ENCODE measurements at regions not wholly inside any gene's neighbourhood (a gene's known extent, or its start where the extent isn't known, plus 50 kb on each side); places are given as distances from the start of the nearest gene placed in this dataset.

DNA sequence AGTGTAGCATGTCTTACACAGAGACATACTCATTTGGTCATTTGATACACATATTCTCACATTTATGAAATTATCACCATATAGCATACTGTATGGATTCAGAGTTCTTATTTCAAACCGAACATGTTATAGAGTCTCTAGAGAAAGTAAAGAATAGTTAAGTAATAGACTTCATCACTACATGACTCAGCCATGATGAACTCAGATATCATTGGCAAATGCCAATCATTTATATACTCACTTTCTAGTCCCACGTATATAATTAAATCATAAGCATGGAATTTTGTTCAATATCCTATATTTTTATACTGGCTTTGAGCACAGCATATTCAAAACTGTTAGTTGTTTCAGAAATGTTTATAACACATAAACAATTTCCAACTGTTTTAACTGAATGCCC is 749.9 kb downstream of the HACE1 start:
- no peak for TF ChIP-seq SUZ12 (IDR thresholded peaks at IDR 0.05)
- TF ChIP-seq CTBP1 (IDR thresholded peaks at IDR 0.05; ENCODE audit: borderline replicate concordance) = no peak
- no peak for TF ChIP-seq BHLHE40 (IDR thresholded peaks at IDR 0.05; ENCODE audit: borderline replicate concordance)
- TF ChIP-seq L3MBTL2 (conservative IDR thresholded peaks at IDR 0.05) = no peak
- no peak for TF ChIP-seq HDGF (IDR thresholded peaks at IDR 0.05; ENCODE audit: borderline replicate concordance)
- no peak for TF ChIP-seq TARDBP (IDR thresholded peaks at IDR 0.05)
- no peak for TF ChIP-seq ARNT (IDR thresholded peaks at IDR 0.05)
- TF ChIP-seq NFRKB (IDR thresholded peaks at IDR 0.05) = no peak
- TF ChIP-seq LEF1 (IDR thresholded peaks at IDR 0.05; ENCODE audit: borderline replicate concordance) = no peak
- no peak for TF ChIP-seq ZNF384 (IDR thresholded peaks at IDR 0.05)
- TF ChIP-seq, protein P1, sequence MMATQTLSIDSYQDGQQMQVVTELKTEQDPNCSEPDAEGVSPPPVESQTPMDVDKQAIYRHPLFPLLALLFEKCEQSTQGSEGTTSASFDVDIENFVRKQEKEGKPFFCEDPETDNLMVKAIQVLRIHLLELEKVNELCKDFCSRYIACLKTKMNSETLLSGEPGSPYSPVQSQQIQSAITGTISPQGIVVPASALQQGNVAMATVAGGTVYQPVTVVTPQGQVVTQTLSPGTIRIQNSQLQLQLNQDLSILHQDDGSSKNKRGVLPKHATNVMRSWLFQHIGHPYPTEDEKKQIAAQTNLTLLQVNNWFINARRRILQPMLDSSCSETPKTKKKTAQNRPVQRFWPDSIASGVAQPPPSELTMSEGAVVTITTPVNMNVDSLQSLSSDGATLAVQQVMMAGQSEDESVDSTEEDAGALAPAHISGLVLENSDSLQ (IDR thresholded peaks at IDR 0.05) = no peak
- TF ChIP-seq SP1 (IDR thresholded peaks at IDR 0.05) = no peak
- TF ChIP-seq FOXK2 (IDR thresholded peaks at IDR 0.05) = no peak
- TF ChIP-seq FOXM1 (IDR thresholded peaks at IDR 0.05; ENCODE audit: borderline replicate concordance) = no peak
- TF ChIP-seq FOXA1 (IDR thresholded peaks at IDR 0.05) = no peak
- TF ChIP-seq ELF4 (IDR thresholded peaks at IDR 0.05) = no peak
- no peak for DNase-seq (ENCODE audit: extremely low spot score)
- ChIA-PET POLR2A (no interaction called here), CTCF (no interaction called here)

- CTCF ChIA-PET = no interaction called here
- POLR2A ChIA-PET = no interaction called here
- no peak for TF ChIP-seq FOXK2 (IDR thresholded peaks at IDR 0.05)
- no peak for TF ChIP-seq L3MBTL2 (conservative IDR thresholded peaks at IDR 0.05)
- no peak for TF ChIP-seq LEF1 (IDR thresholded peaks at IDR 0.05; ENCODE audit: borderline replicate concordance)
- TF ChIP-seq BHLHE40 (IDR thresholded peaks at IDR 0.05; ENCODE audit: borderline replicate concordance) = no peak
- no peak for TF ChIP-seq NFRKB (IDR thresholded peaks at IDR 0.05)
- TF ChIP-seq SP1 (IDR thresholded peaks at IDR 0.05) = no peak
- no peak for TF ChIP-seq TARDBP (IDR thresholded peaks at IDR 0.05)
- TF ChIP-seq ARNT (IDR thresholded peaks at IDR 0.05) = no peak
- no peak for DNase-seq (ENCODE audit: extremely low spot score)
Observed at GRCh38 chr6:104108634-104109033, 751.1 kb downstream of the HACE1 start.

DNA sequence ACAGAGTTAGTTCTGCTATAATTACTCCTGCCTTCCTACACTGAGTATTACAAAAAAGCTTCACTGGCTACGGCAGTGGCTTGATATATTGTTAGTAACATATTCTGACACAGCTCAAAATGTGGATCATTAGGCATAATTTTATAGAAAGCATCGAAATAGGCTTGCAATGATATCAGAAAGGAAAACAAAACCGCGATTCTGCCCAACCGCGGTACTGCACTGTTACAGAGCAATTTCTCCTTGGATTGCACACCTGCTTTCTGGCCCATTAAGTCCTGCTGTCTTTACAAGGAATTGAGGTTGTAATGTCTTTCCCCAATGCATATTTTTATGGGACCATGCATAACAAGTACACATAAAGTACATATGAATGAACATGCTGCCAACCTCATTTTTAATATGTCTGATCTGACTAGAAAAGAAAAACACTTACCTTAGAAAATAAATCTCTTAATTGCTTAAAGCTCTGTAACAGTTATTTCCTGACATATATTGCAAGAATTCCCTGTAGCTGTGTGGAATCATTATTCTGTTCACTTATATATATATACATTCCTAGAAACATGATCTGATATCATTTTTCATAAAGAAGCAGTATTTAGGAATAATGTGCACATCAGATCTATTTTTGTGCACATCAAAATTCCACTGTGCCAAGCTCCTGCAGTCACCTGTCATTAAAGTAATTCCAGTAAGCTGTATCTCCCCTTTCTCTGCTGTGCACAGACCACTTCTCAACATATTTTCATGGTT is 763.9 kb downstream of the HACE1 start:
- CTCF ChIA-PET = interaction anchor here (0.8 kb wide), 1 partner anchor 16 kb away, joined by 6 read pairs; no protein-coding TSS in a partner anchor
- POLR2A ChIA-PET = no interaction called here
- TF ChIP-seq FOXA1 (IDR thresholded peaks at IDR 0.05) (no peak), ELF4 (IDR thresholded peaks at IDR 0.05) (no peak)
- DNase-seq (ENCODE audit: extremely low spot score) = peak; percentile 18

DNA sequence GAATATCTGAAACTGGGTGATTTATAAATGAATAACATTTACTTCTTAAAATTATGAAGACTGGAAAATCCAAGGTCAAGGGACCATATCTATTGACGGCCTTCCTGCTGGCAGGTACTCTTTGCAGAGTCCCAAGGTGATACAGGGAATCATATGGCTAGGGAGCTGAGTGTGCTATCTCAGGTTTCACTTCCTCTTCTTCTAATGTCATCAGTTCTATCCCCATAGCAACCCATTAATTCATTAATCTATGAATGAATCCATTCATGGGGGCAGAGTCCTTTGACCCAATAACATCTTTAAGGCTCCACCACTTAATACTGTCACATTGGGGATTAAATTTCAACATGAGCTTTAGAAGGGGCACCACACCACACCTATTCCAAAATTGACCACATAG is 772.0 kb downstream of the HACE1 start:
- POLR2A ChIA-PET = no interaction called here
- no peak for TF ChIP-seq BHLHE40 (IDR thresholded peaks at IDR 0.05; ENCODE audit: borderline replicate concordance)
- TF ChIP-seq, protein P1 (IDR thresholded peaks at IDR 0.05) = no peak
- TF ChIP-seq ARNT (IDR thresholded peaks at IDR 0.05) = no peak
- no peak for TF ChIP-seq SP1 (IDR thresholded peaks at IDR 0.05)
- no peak for TF ChIP-seq NFRKB (IDR thresholded peaks at IDR 0.05)
- no peak for TF ChIP-seq HDGF (IDR thresholded peaks at IDR 0.05; ENCODE audit: borderline replicate concordance)
- no peak for TF ChIP-seq L3MBTL2 (conservative IDR thresholded peaks at IDR 0.05)
- no peak for TF ChIP-seq FOXM1 (IDR thresholded peaks at IDR 0.05; ENCODE audit: borderline replicate concordance)
- TF ChIP-seq CTBP1 (IDR thresholded peaks at IDR 0.05; ENCODE audit: borderline replicate concordance) = no peak
- no peak for TF ChIP-seq SUZ12 (IDR thresholded peaks at IDR 0.05)
- TF ChIP-seq ELF4 (IDR thresholded peaks at IDR 0.05) = no peak
- no peak for TF ChIP-seq FOXK2 (IDR thresholded peaks at IDR 0.05)
- no peak for TF ChIP-seq FOXA1 (IDR thresholded peaks at IDR 0.05)
- no peak for TF ChIP-seq ZNF384 (IDR thresholded peaks at IDR 0.05)
- no peak for TF ChIP-seq TARDBP (IDR thresholded peaks at IDR 0.05)
- no peak for TF ChIP-seq LEF1 (IDR thresholded peaks at IDR 0.05; ENCODE audit: borderline replicate concordance)
- CTCF ChIA-PET = no interaction called here
- DNase-seq (ENCODE audit: extremely low spot score) = no peak

DNA sequence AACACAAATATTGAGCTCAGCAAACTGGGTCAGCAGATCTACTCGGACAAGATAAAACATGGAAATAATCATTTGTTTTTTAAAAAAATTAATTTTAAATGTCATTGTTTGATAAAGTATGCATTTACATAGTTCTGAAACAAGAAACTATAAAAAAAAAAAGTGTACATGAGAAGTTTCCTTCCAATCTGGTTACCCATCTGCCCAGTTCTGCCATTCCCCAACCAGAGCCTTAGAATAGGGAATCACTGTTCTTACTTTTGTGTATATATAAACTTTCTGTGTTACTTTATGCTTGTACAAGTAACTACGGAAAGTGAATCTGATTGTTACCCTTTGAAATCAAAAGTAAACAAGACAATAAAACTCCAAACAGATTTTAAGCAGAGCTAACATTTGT is 791.4 kb downstream of the HACE1 start:
- DNase-seq (ENCODE audit: extremely low spot score) = no peak
- CTCF ChIA-PET = no interaction called here
- POLR2A ChIA-PET = no interaction called here
- no peak for TF ChIP-seq FOXA1 (IDR thresholded peaks at IDR 0.05)
- TF ChIP-seq SP1 (IDR thresholded peaks at IDR 0.05) = no peak
- no peak for TF ChIP-seq L3MBTL2 (conservative IDR thresholded peaks at IDR 0.05)
- TF ChIP-seq FOXM1 (IDR thresholded peaks at IDR 0.05; ENCODE audit: borderline replicate concordance) = no peak
- TF ChIP-seq CTBP1 (IDR thresholded peaks at IDR 0.05; ENCODE audit: borderline replicate concordance) = no peak

DNA sequence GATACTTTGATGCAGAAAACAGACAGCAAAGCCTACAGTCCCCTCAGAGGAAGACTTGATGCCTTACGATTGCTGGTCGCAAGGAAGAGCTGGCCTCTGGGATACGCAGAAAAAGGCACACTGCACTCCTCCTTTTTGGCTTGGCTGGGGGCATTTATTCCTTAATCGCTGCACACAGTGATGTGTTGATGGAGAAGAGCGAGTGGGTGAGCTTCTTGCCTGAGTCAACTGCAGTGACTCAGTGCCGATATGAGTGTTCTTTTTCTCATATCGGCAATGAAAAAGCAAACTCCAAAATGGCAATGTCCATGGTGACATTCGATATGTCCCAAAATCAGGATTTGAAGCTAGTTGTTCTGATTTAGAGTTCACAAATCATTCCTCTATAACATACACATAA is 794.8 kb downstream of the HACE1 start:
- POLR2A ChIA-PET = no interaction called here
- no peak for TF ChIP-seq CTBP1 (IDR thresholded peaks at IDR 0.05; ENCODE audit: borderline replicate concordance)
- no peak for DNase-seq (ENCODE audit: extremely low spot score)
- CTCF ChIA-PET = no interaction called here

DNA sequence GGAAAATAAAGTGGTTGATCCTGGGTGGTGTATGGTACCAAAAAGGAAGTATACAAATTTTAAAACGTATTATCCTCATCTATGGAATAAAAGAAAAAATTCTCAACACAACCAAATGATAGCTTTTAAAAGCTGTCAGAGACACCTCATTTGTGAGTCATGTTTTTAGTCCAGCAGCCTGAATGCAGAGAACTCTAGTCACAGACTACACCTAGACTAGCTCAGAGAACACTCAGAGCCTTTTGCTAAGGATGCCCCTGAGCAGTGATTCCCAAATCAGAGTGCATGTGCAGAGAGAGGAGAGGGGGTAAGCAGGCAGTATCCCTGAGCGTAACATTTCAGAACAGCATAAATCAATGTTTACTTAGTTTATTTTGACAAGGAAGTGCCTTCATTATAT is 809.3 kb downstream of the HACE1 start:
- POLR2A ChIA-PET = no interaction called here
- no peak for DNase-seq (ENCODE audit: extremely low spot score)
- CTCF ChIA-PET = no interaction called here
- TF ChIP-seq L3MBTL2 (conservative IDR thresholded peaks at IDR 0.05) = no peak
- no peak for TF ChIP-seq NFRKB (IDR thresholded peaks at IDR 0.05)
- no peak for TF ChIP-seq FOXK2 (IDR thresholded peaks at IDR 0.05)
- TF ChIP-seq SP1 (IDR thresholded peaks at IDR 0.05) = no peak
- no peak for TF ChIP-seq ZNF384 (IDR thresholded peaks at IDR 0.05)
- no peak for TF ChIP-seq ARNT (IDR thresholded peaks at IDR 0.05)
- TF ChIP-seq FOXA1 (IDR thresholded peaks at IDR 0.05) = no peak
- no peak for TF ChIP-seq LEF1 (IDR thresholded peaks at IDR 0.05; ENCODE audit: borderline replicate concordance)
- no peak for TF ChIP-seq ELF4 (IDR thresholded peaks at IDR 0.05)
- no peak for TF ChIP-seq FOXM1 (IDR thresholded peaks at IDR 0.05; ENCODE audit: borderline replicate concordance)
- no peak for TF ChIP-seq BHLHE40 (IDR thresholded peaks at IDR 0.05; ENCODE audit: borderline replicate concordance)
- TF ChIP-seq TARDBP (IDR thresholded peaks at IDR 0.05) = no peak
- no peak for TF ChIP-seq SUZ12 (IDR thresholded peaks at IDR 0.05)
- TF ChIP-seq, protein P1 (IDR thresholded peaks at IDR 0.05) = no peak
- TF ChIP-seq HDGF (IDR thresholded peaks at IDR 0.05; ENCODE audit: borderline replicate concordance) = no peak
- no peak for TF ChIP-seq CTBP1 (IDR thresholded peaks at IDR 0.05; ENCODE audit: borderline replicate concordance)
